Astrocyte (in vitro differentiated cells and primary cell): ENCODE measurements at regions not wholly inside any gene's neighbourhood (a gene's known extent, or its start where the extent isn't known, plus 50 kb on each side); places are given as distances from the start of the nearest gene placed in this dataset.
"Not testable (repeated sequence)": the region's sequence is repeated elsewhere in the genome, so short reads cannot be mapped to it uniquely, and the experiment has no call there.

Source experiments
- CTCF ChIP-seq: IDR thresholded peaks from 2 replicates; pipeline ENCODE4 v1.5.1; 2011; ENCODE audit warnings: low read depth, mild to moderate bottlenecking, inconsistent platforms, low read length, moderate library complexity; ENCODE audit not compliant: insufficient read depth
- EZH2 ChIP-seq: IDR thresholded peaks from 2 replicates; pipeline ENCODE4 v1.6.1; 2012; ENCODE audit warnings: mild to moderate bottlenecking, low read length, inconsistent platforms; ENCODE audit not compliant: insufficient read depth

GRCh38 chr17:21759636-21760035 lies 67.3 kb downstream of the KCNJ18 start:
- not testable (repeated sequence) for TF ChIP-seq CTCF, EZH2
